ENCODE measurements at regions not wholly inside any gene's neighbourhood (a gene's known extent, or its start where the extent isn't known, plus 50 kb on each side); places are given as distances from the start of the nearest gene placed in this dataset.

- TF ChIP-seq SMC3 (conservative IDR thresholded peaks at IDR 0.05; ENCODE audit: insufficient read depth, low read depth, low read length) (no peak), SMAD3 (CRISPR knock-in tag; conservative IDR thresholded peaks at IDR 0.05) (no peak), TAF1 (IDR thresholded peaks at IDR 0.05; ENCODE audit: control insufficient read depth, extremely low read depth, insufficient read depth, low read length, severe bottlenecking) (no peak), STAT5B (CRISPR knock-in tag; IDR thresholded peaks at IDR 0.05) (no peak), POLR2AphosphoS5 (IDR thresholded peaks at IDR 0.05; ENCODE audit: control insufficient read depth, insufficient read depth, low read depth, low read length) (no peak), ZZZ3 (IDR thresholded peaks at IDR 0.05) (no peak), PHF8 (IDR thresholded peaks at IDR 0.05; ENCODE audit: borderline replicate concordance, low read length) (no peak), MGA (IDR thresholded peaks at IDR 0.05) (no peak), EZH2 (IDR thresholded peaks at IDR 0.05; ENCODE audit: borderline replicate concordance, low read depth, low read length) (no peak), CTCF (IDR thresholded peaks at IDR 0.05 in 2 of 3, conservative IDR thresholded peaks at IDR 0.05 in 1 of 3; ENCODE audit: insufficient read depth in 2 of 3, low read depth in 1 of 3, low read length in 3 of 3) (no peak), SNAPC5 (CRISPR knock-in tag; IDR thresholded peaks at IDR 0.05) (no peak), SP1 (CRISPR knock-in tag; IDR thresholded peaks at IDR 0.05) (no peak)
These were observed 77.7 kb upstream of the GLI3 start for GRCh38 chr7:42314696-42315095.

Measured in K562 (cell line).